GM19043 (cell line): ENCODE measurements at regions not wholly inside any gene's neighbourhood (a gene's known extent, or its start where the extent isn't known, plus 50 kb on each side); places are given as distances from the start of the nearest gene placed in this dataset.
"Not testable (repeated sequence)": the region's sequence is repeated elsewhere in the genome, so short reads cannot be mapped to it uniquely, and the experiment has no call there.

Source experiments
- ATAC-seq: cut with Tn5 transposase; IDR thresholded peaks from one replicate; pipeline ENCODE4 v1.9.1; 2021; ENCODE audit warnings: low read depth; ENCODE audit not compliant: unreplicated experiment

DNA sequence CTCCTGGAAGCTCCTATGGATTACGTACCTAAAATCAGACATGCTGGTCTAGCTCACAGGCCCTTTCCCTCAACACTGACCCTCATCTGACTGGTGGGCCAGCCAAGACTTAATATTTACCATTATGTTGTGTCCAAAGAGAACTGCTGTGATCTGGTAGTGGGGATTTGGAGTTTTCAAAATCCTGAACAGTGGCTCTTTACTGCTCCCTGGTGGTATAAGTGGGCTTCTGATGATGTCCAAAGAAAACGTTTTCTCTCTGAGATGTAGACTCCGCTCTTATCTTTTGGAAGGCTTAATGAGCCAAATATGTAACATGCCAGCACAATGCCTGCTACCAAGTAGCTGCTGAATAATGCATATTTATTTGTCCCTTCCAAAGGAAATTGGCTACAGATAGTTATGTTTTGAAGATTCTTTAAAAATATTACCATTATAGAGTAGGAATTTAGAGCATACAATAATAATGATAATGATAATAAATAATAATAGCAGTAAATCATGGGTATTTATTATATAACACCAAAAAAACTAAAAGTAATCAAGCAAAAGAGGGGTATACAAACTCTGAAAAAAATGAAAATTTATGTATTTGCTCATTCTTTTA, 406.6 kb upstream of the TNC start:
- ATAC-seq: no peak

DNA sequence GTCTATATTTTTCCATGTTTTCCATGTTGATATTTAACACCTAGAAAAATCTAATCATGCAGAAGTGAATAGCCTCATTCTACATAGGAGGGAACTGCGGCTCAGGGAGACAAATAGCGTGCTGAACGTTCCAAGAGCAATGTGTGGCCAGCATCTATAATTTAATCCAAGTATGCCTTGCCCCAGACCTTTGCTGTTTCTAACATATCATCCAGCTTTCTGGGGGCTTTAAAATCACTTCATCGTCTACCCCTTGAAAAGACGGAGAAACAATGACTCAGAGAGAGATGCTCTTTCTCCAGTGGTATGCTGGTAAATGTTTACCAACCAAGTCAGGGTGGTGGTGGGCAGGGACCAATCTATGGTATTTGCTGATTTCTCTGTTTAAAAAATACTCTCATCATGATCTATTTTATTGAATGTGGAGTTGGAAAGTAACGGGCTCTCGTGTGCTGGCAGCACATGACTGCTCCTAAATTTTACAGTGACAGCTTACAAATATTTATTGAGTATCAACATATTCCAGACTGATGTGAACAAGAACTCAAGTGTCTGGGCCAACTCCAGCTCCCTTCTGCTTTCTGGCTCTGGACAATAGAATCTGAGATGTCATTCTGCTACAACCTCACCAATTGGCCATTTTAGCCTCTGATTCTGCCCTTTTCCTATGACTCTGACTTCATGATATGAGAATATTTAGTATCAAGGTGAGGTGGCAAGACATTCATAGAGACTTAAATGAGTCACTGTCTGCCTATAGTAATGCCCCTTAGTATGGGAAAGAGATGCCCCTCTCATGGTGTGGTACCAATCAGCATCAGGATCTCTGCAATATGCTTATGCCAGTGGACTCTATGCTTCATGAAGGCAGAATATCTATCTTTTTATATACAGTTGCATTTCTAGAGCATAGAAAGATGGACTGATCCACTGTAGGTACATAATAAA, 407.4 kb upstream of the TNC start:
- no peak for ATAC-seq

DNA sequence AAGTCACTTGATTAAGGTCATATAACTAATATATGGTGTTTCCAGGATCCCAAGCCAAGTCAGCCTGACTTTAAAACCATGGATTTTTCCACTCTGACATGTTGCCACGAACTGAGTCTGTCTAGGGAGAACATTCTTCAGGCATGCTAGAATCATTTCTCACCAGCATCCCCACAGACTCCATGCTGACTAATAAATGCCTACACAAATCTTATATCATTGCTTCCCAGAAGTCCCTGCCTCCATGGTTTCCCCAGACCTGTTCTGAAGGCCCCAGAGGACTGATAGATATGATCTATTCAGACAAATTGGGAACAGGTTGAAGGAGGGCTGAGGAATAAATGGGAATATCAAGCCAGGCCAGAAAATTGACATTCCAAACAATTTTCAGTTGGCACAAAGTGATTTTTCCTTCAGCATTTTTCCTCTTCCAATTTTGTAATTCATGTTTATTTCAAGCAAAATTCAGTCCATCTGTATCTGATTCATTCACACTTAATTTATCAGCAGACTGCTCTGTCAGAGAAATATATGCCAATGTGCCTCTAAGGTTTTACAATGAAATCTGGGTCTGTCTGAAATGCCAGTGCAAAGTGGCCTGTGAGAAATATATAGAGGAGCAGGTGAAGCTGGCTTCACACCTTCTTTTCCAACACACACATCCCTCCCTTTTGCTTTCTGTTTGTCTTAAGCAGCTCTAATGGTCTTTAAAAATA, 413.6 kb upstream of the TNC start:
- no peak for ATAC-seq

DNA sequence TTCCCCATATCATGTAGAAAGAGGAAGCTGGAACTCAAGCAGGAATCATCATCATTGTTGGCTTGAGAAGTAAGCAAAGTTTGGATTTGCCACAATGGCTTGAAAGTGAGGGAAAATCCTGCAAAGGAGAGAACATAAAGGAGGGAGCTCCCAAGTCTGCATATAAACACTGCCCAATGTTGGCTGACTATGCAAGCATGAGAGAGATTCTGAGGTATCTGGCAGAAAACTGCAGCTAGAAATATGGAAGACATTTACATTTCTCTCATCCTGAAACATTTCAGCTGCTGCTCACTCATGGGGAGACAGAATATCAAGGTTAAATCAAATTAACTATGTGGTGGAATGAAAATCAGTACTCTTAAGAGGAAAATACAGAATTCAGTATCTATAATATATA, 415.6 kb upstream of the TNC start:
- ATAC-seq: no peak

DNA sequence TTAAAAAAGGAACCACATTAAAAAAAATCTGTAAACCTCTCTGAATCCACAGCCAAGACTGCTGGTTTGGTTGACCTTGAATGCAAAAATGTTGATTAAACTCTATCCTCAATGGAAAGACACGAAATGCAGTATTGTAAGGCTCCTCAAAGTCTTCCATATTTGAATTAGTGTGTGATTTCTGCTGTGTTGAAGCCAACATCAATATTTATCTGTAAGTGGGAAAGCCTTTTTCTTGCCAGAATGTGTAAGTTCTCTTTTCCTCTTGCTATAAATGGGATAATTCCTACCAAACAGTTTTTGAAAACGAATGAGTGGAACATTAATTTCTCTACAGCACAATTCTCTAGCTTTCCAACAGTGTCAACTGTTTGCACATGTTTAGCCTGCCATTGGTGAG, 422.1 kb upstream of the TNC start:
- ATAC-seq: no peak

DNA sequence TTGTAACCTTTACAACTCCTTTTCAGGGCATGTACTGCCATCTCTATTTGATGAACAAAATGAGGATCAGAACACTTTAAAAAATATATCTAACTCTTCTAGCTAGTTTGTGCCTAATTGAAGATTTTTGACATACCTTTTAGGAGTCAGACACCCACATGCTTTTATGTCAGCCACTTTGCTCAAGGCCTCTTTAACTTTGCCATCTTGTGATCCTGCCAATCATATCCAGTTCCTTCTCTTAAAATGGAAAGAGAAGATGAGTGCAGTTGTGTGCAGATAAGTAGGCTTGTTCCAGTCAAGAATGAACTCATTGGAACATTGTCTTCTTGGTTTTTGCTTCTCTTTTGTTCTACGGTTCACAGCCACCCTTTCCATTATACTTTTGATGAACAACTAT, 425.6 kb upstream of the TNC start:
- ATAC-seq: no peak

DNA sequence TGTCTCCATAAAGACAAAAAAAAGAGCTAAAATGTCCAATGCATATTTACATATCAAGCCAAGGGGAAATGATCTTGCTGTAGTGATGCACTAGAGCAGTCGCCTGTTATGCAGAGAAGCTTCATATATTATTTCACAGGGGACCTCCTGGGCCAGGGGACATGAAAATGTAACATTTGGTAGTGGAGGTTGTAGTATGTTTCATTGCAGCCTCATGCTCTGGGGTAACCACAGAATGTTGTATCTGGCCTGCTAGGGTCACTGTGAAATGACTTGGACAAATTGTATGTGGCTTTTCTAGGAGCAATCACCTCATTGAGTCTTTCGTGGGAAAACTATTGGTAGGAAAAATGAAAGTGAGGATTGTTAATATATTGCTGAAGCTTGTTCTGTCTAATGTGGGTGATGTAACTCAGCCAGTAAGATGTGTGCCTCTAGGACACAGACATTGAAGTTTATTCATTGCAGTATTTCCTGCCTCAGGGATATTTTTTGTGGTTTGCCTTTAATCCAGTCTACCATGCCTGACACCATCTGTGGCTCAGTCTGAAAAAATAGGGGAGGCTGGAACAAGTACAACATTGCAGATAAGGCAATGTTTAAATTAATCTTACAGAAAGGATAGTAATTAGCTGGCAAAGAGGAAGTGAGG, 430.8 kb upstream of the TNC start:
- no peak for ATAC-seq

DNA sequence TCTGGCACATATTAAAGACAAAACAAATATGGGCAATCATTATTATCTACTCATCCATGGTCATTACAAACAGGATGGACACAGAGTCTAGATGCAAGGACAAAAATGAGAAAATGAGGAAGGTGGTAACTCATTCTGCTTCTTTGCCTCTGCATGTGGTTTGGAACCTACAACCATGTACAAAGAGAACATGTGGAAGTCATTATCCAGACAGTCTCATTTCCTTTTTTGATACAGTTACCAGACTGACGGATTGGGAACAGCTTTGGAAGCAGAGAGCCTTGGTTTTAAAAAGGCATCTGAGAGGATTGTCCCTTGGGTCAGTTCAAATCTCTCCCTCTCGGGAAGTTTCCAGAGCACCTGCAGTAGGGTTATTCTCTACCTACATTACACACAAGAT, 433.4 kb upstream of the TNC start:
- no peak for ATAC-seq

DNA sequence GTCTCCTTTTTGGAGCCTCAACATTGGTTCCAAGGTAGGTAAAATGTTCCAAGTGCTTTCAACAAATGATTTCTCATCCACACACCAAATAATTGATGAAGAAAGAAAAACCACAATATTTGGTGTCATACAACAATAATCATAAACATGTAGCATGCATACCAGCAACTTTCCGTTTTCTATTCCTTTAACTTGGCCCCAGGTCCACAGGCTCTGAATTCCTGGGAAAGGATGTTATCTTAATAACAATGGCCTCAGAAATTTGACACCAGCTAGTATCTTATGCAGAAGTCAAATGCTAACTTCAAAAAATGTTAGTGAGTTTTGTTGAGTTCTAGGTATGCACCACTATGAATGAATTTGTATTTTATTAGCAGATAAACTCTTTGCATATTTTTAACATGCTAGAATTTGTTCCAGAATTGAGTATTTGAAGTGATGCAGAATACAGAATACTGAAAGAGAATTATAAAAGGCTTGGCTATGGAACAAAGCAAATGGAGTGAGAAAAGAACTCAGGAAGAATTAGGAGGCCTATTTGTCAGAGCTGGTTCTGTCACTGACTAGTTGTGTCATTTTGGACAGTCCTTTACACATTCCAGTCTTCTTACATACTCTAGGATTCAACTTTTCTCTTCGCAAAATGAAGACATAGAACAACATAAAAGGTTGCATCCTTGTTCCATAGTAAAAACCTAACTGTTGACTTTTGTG, 435.3 kb upstream of the TNC start:
- no peak for ATAC-seq

DNA sequence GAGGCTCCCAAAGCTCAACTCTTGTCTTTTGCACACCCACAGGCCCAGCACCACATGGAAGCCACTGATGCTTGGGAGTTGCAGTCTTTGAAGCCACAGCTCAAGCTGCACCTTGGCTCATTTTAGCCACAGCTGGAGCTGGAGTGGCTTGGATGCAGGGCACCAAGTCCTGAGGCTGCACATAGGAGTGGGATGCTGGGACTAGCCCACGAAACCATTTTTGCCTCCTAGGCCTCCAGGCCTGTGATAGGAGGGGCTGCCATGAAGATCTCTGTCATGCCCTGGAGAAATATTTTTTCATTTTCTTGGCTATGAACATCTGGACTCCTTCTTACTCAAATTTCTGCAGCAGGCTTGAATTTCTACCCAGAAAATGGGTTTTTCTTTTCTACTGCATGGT, 438.5 kb upstream of the TNC start:
- ATAC-seq: no peak

DNA sequence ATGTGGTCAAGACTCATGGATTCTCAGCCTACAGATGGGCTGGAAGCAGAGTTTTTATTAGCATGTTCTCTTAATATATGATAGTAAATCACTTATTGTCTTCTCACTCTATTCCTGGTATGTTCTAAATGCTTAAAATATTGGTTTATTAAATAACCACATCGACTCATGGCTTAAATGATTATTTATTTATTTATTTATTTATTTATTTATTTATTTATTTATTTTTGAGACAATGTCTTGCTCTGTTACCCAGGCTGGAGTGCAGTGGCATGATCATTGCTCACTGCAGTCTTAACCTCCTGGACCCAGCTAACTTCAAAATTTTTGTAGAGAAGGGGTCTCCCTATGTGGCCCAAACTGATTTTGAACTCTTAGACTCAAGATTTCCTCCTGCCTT, 457.2 kb upstream of the TNC start:
- ATAC-seq: no peak

DNA sequence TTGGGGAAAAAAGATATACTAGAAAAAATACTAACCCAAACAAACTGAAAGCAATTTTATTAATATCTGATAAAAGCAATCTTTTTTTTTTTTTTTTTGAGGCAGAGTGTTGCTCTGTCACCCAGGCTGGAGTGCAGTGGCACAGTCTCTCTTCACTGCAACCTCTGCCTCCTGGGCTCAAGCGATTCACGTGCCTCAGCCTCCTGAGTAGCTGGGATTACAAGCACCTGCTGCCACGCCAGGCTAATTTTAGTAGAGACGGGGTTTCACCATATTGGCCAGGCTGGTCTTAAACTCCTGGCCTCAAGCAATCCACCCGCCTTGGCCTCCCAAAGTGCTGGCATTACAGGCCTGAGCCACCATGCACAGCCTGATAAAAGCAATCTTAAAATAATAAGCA, 467.5 kb upstream of the TNC start:
- ATAC-seq: not testable (repeated sequence)

DNA sequence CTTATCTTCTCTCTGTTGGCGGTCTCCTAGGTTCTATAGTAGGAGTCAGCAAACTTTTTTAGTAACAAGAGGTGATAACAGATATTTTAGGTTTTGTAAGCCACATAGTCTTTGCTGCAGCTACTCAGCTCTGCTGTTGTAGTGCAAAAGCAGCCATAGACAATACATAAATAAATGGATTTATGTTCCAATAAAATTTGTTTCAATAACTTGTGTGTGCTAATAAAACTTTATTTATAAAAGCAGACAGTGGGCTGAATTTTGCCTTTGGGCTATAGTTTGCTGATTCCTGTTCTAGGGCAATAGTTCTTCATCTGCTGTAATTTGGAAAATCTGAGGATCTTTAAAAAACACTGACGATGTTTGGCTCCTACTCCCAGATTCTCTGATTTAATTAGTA, 469.4 kb upstream of the TNC start:
- no peak for ATAC-seq

DNA sequence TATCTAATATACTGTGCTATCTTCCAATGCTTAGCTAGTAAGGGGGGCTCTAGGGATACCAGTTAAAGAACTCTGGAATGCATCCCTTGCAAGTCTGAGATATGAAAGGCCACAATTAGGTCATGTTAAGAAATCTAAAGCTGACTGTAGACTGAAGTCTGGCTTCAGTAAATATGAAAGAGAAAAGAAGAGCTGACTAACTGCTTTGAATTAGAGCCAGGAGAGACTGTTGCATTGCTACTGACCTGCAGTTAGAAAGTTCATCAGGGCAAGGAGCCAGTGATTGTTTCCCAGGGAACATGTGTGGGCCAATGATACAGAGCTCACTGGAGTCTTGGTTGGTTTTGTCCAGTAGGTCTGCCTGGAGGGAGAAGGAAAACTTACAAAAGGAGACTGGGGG, 472.1 kb upstream of the TNC start:
- ATAC-seq: no peak

DNA sequence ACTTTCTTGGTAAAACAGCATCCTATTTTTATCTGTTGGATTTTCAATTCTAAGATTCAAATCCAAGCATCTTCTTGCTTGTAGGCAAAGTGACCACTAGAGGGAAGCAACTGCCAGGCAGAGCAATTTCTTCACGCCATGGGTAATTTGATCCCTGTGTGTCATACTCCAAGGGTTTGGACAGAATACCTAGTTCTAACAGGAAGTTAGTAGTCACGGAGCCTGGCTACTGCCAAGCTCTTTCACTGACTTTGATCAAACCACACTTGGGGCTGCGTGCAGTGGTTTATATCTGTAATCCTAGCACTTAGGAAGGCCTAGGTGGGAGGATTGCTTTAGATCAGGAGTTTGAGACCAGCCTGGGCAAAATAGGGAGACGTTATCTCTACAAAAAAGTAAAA, 473.6 kb upstream of the TNC start:
- no peak for ATAC-seq

DNA sequence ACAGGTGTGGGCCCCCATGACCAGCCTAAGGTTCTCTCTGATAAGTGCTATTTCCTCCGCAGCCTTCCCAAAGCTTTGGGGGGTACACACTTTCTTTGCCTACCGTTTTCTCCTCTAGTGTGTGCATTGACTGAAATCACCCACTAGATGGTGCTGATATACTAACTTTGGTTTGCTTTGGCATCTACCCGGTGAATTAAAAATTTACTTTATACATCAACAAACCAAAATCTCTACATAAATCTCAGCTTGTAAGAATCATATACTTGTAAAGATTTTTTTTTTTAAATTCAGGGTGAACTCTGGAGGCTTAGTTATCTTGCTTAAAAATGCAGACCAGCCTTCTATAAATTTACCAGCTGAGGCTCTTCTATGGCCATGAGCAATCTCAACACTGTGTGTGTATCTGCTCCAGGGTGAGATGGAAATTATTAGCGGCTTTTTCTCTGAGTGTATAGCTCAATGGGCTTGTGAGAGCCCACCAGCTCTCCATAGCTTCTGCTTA, 475.7 kb upstream of the TNC start:
- no peak for ATAC-seq

DNA sequence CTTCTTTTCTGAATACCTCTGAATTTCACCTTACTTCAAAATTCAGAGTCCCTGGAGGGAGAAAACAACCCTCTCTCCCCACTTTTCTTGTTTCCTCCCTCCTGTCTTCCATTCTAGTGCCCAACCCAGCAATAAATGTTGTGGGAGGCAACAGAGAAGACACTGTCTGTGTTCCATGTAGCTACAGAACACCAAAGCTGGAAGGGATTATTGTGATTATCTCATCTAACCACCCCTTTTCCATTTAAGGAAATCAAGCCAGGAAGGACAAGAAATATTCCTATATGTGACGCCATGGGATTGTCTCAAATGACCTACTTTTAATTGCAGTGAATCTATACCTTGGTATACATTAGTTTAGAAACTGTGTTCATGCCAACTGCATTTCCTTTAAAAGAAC, 476.6 kb upstream of the TNC start:
- no peak for ATAC-seq

DNA sequence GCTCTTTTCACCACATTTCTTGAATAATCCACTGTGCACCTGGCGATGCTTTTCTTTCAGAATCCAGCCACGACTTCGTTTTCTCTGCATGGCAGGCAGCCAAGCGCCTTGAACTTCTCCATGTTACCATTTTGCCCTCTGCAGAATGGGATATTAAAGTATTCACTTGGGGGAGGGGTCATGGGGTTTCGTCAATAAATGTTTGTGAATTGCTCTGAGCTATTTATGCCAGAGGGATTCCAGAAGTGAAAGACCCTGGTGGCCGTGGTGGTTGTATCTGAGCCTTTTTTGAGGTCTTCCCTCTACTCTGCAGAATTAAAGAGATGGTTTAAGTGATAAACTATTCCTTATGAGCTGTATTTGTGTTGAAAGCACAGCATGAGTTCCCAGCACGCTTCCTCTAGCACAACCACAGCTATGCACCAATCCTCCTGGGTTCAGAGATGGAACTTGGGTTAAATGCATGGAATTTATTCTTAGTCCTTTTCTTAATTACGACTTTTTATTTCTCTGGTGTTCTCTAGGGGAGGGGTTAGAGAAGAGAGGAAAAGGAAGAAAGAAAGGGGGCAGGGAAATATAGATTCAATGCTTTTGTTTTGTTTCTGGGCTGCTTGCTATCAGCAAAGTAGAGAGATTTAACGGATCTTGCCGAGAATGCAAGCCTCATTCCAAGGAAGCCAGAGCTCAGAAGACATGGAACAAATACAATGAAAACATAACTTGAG, 478.2 kb upstream of the TNC start:
- ATAC-seq: no peak

DNA sequence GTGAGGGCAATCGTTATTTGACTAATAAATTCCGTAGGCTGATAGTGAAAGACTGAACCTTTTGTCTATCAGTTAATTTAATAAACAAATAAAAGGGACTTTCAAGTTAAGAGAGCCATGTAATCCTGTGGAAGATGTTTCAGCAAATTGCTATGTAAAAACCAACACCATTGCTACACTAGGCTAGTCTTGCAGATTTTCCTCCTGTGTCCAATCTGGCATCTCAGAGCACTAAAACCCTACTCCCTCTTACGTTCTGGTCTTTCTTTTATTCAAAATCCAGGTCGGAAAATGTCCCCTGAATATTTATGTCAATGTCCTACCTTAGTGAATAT, 478.8 kb upstream of the TNC start:
- no peak for ATAC-seq
